ENCODE measurements at regions not wholly inside any gene's neighbourhood (a gene's known extent, or its start where the extent isn't known, plus 50 kb on each side); places are given as distances from the start of the nearest gene placed in this dataset.

DNA sequence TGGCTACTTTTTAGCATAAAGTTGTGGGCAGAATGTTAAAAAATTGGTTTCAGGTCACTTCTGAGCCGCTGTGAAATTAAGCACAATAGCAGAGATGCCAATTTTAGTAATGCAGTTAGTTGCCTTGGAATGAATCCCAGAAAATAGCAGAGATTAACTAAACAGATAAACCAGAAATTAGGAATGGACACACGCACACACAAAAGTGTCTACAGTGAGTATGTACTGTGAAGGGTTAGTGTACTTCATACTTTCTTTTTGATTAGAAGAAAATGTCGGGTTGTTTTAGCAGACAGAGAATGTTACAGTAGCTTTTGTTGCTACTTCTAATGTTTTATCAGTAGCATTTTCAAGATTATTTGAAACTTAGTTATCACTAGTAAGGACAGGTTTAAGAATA lies 106.7 kb downstream of the LEPR start:
- no peak overlapping the region for H3K9ac ChIP-seq (ENCODE audit: low read depth in 2 of 2, low read length in 2 of 2)
- TF ChIP-seq, protein P1, sequence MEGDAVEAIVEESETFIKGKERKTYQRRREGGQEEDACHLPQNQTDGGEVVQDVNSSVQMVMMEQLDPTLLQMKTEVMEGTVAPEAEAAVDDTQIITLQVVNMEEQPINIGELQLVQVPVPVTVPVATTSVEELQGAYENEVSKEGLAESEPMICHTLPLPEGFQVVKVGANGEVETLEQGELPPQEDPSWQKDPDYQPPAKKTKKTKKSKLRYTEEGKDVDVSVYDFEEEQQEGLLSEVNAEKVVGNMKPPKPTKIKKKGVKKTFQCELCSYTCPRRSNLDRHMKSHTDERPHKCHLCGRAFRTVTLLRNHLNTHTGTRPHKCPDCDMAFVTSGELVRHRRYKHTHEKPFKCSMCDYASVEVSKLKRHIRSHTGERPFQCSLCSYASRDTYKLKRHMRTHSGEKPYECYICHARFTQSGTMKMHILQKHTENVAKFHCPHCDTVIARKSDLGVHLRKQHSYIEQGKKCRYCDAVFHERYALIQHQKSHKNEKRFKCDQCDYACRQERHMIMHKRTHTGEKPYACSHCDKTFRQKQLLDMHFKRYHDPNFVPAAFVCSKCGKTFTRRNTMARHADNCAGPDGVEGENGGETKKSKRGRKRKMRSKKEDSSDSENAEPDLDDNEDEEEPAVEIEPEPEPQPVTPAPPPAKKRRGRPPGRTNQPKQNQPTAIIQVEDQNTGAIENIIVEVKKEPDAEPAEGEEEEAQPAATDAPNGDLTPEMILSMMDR (IDR thresholded peaks at IDR 0.05): no peak
- H3K27ac ChIP-seq: no peak overlapping the region
- H3K4me3 ChIP-seq: no peak overlapping the region
- intact Hi-C loops (cut with DNase I): no loop called here
- H3K4me1 ChIP-seq: no peaks in the 10 kb centered on the region
- H3K27me3 ChIP-seq: peaks cover 26% of the 10 kb centered on the region
- H3K36me3 ChIP-seq: no peaks in the 10 kb centered on the region
- H3K9me3 ChIP-seq: no peaks in the 10 kb centered on the region
- DNase-seq: no peak

DNA sequence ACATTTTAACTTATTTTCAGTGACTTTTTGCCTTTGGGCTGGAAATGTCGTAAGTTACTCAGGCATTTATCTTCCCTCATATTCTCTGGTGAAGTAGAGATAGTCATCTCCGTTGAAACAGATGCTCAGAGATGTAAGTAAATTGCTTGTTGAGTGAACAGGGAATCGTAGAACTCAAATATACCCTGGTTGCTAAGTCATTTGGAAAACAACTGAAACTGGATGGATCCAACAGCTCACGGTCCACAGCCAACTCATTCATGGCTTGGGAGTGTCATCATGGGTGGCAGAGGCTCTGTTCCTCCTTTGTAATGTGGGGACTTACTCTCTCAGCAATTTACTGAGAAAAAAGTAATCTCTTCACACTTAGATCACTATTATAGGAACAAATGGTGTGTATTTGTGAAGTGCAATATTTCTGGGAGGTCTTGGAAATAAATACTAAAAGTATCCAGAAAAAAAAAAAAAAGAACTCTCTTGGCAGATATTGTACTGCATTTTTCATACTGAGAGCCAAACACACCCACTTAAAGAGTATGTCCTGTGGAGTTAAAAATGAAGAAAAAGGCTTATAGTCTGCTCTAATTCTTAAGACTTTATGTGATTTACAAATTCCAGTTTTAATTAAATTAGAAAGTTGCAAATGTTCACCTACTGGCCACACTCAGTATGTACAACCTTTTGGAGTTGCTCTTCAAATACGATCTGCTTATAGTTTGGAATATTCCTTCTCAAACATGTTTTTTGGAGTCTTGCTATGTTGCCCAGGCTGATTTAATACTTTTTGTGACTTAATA lies 107.4 kb downstream of the LEPR start:
- TF ChIP-seq, protein P1 (IDR thresholded peaks at IDR 0.05): no peak
- Histone ChIP-seq H3K36me3 (no peaks in the 10 kb centered on the region), H3K4me3 (no peak overlapping the region), H3K4me1 (no peaks in the 10 kb centered on the region), H3K9me3 (no peaks in the 10 kb centered on the region), H3K27ac (no peak overlapping the region), H3K9ac (ENCODE audit: low read depth in 2 of 2, low read length in 2 of 2) (no peak overlapping the region), H3K27me3 (peaks cover 26% of the 10 kb centered on the region)
- intact Hi-C loops (cut with DNase I): no loop called here
- DNase-seq: no peak

DNA sequence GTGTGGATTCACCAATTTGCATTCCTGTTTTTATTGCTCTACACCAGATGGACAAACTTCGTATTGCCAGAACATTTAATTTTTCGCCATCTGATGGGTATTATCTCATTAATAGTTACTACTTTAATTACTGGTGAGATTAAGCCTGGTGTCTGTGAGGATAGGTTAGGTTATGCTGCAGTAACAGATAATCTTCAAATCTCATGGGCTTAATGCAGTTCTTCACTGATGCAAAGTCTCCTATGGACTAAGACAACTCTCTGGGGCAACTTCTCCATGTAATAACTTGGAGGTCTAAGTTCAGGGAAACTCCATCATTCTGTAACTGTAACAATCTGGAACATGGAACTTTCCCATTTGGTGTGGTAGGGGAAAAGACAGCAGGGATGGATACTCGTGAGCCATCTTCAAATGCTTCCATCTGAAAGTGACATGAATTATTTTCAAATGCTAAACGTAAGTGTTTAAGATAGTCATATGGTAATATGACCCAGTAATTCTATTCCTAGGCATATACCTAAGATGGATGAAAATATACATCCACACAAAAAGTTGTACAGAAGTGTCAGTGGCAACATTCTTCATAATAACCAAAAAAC lies 111.6 kb downstream of the LEPR start:
- Histone ChIP-seq H3K9ac (ENCODE audit: low read depth in 2 of 2, low read length in 2 of 2) (no peak overlapping the region), H3K27ac (no peak overlapping the region), H3K36me3 (no peaks in the 10 kb centered on the region), H3K27me3 (no peaks in the 10 kb centered on the region), H3K4me1 (no peaks in the 10 kb centered on the region), H3K9me3 (no peaks in the 10 kb centered on the region), H3K4me3 (no peak overlapping the region)
- no peak for DNase-seq
- intact Hi-C loops (cut with DNase I): no loop called here
- TF ChIP-seq, protein P1 (IDR thresholded peaks at IDR 0.05): no peak

DNA sequence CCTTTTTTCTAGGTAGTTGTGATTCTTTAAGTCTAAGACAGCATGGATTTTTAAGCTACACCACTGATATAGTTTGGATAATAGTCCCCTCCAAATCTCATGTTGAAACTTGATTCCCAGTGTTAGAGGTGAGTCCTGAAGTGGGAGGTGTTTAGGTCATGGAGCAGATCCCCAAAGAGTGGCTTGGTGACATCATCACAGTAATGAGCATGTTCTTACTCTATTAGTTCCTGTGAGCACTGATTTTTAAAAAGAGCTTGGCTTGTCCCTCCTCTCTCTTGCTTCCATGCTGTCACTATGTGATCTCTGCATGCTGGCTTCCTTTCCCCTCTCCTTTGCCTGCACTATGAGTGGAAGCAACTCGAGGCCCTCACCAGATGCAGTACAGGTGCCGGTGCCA lies 115.5 kb downstream of the LEPR start:
- DNase-seq: no peak
- H3K4me1 ChIP-seq: no peaks in the 10 kb centered on the region
- H3K36me3 ChIP-seq: no peaks in the 10 kb centered on the region
- H3K9me3 ChIP-seq: no peaks in the 10 kb centered on the region
- H3K4me3 ChIP-seq: no peak overlapping the region
- H3K27ac ChIP-seq: no peak overlapping the region
- TF ChIP-seq, protein P1 (IDR thresholded peaks at IDR 0.05): no peak
- no peaks in the 10 kb centered on the region for H3K27me3 ChIP-seq
- no peak overlapping the region for H3K9ac ChIP-seq (ENCODE audit: low read depth in 2 of 2, low read length in 2 of 2)
- intact Hi-C loops (cut with DNase I): no loop called here

DNA sequence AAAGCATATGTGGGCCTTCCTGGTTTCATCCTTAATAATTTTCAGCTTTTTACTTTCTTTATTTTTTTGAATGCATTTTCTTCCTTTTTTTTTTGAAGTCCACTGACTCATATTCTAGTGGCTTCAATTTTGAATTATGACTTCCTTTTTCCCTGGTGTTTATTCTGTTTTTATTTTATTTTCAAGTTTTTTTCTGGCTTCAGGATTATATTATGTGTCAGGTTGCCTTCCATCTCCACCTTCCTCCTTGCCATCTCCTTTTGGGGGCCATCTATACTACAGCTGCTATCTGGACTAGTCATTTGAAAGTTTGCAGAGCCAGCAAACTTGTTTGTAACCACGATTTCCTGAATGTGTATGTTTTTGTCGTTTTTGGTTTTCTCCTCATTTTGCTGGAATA lies 117.6 kb downstream of the LEPR start:
- Histone ChIP-seq H3K4me1 (no peaks in the 10 kb centered on the region), H3K9ac (ENCODE audit: low read depth in 2 of 2, low read length in 2 of 2) (no peak overlapping the region), H3K27me3 (no peaks in the 10 kb centered on the region), H3K36me3 (no peaks in the 10 kb centered on the region), H3K4me3 (no peak overlapping the region), H3K9me3 (no peaks in the 10 kb centered on the region), H3K27ac (no peak overlapping the region)
- DNase-seq: no peak
- TF ChIP-seq, protein P1 (IDR thresholded peaks at IDR 0.05): no peak
- intact Hi-C loops (cut with DNase I): no loop called here
